Vagina (tissue), 2 donors: ENCODE measurements at regions not wholly inside any gene's neighbourhood (a gene's known extent, or its start where the extent isn't known, plus 50 kb on each side); places are given as distances from the start of the nearest gene placed in this dataset.

Experiments
- DNase-seq, 2 donors: peaks; one replicate each; pipeline ENCODE4 v3.0.0-alpha.2; 2017; ENCODE audit errors: extremely low spot score in 2 of 2
- H3K27ac ChIP-seq: fragments of 200-600 bp; sonication (generic); one replicate; pipeline ENCODE4 v1.5.1; 2019
- H3K27me3 ChIP-seq: fragments of 200-600 bp; sonication (generic); one replicate; pipeline ENCODE4 v1.5.1; 2019
- H3K36me3 ChIP-seq, 2 donors: fragments of 200-600 bp; sonication (generic); one replicate each; pipeline ENCODE4 v1.5.1; 2017 to 2019
- H3K4me1 ChIP-seq: fragments of 200-600 bp; sonication (generic); one replicate; pipeline ENCODE4 v1.5.1; 2019
- H3K4me3 ChIP-seq, 2 donors: fragments of 200-600 bp; sonication (generic); 1 replicate in 1 of 2; 2 replicates in 1 of 2; pipeline ENCODE4 v1.5.1; 2016 to 2019
- H3K9me3 ChIP-seq: fragments of 200-600 bp; sonication (generic); one replicate; pipeline ENCODE4 v1.5.1; 2019
- CTCF ChIP-seq, 3 experiments: fragments of 450-650 bp in 2 of 3; fragments of 200-600 bp in 1 of 3; sonication (generic) in 1 of 3; IDR thresholded peaks; one replicate each; pipeline ENCODE4 v1.5.1; 2017 to 2019; ENCODE audit warnings: antibody characterized with exemption in 3 of 3, mild to moderate bottlenecking in 2 of 3, moderate library complexity in 2 of 3
- POLR2A ChIP-seq, 2 donors: fragments of 450-650 bp; IDR thresholded peaks; one replicate each; pipeline ENCODE4 v1.6.1; 2017; ENCODE audit warnings: antibody characterized with exemption in 2 of 2, mild to moderate bottlenecking in 2 of 2, moderate library complexity in 2 of 2
- POLR2AphosphoS5 ChIP-seq, 2 donors: sonication (generic); formaldehyde crosslinking; IDR thresholded peaks; one replicate each; pipeline ENCODE4 v1.9.0; 2017; ENCODE audit warnings: antibody characterized with exemption in 2 of 2, mild to moderate bottlenecking in 2 of 2, low read depth in 1 of 2; ENCODE audit not compliant: insufficient read depth in 1 of 2
- intact Hi-C: fragments of 100-400 bp; cut with DNase I; formaldehyde crosslinking; loops from one replicate; pipeline ENCODE4 v1.15.1; 2023

GRCh38 chr6:147820520-147820919 lies 312.0 kb downstream of the SAMD5 start:
- intact Hi-C loops, result no loop called here
- Histone ChIP-seq H3K27ac (no peak overlapping the region), H3K36me3 (no peaks in the 10 kb centered on the region), H3K4me3 (no peak overlapping the region), H3K9me3 (no peaks in the 10 kb centered on the region), H3K4me1 (no peaks in the 10 kb centered on the region), H3K27me3 (no peaks in the 10 kb centered on the region)
- TF ChIP-seq CTCF (IDR thresholded peaks at IDR 0.05), result no peak
- no peak for TF ChIP-seq POLR2A (IDR thresholded peaks at IDR 0.05)
- TF ChIP-seq POLR2AphosphoS5 (IDR thresholded peaks at IDR 0.05; ENCODE audit: insufficient read depth in 1 of 2, low read depth in 1 of 2), result no peak
- DNase-seq, result no peak

- intact Hi-C loops, result no loop called here
Measured at GRCh38 chr6:147821295-147821897, 312.9 kb downstream of the SAMD5 start.

GRCh38 chr6:147823936-147824335 lies 315.4 kb downstream of the SAMD5 start:
- no peak for DNase-seq
- no peak overlapping the region for H3K27ac ChIP-seq
- no peak for TF ChIP-seq POLR2AphosphoS5 (IDR thresholded peaks at IDR 0.05; ENCODE audit: insufficient read depth in 1 of 2, low read depth in 1 of 2)
- TF ChIP-seq POLR2A (IDR thresholded peaks at IDR 0.05), result no peak
- TF ChIP-seq CTCF (IDR thresholded peaks at IDR 0.05), result no peak
- no peaks in the 10 kb centered on the region for H3K9me3 ChIP-seq
- intact Hi-C loops, result no loop called here
- H3K4me3 ChIP-seq, result no peak overlapping the region
- no peaks in the 10 kb centered on the region for H3K4me1 ChIP-seq
- no peaks in the 10 kb centered on the region for H3K36me3 ChIP-seq
- no peaks in the 10 kb centered on the region for H3K27me3 ChIP-seq

More at GRCh38 chr6:147821295-147821897, 312.9 kb downstream of the SAMD5 start:
- H3K4me1 ChIP-seq, result no peaks in the 10 kb centered on the region
- H3K27ac ChIP-seq, result no peak overlapping the region
- no peak overlapping the region for H3K4me3 ChIP-seq
- no peaks in the 10 kb centered on the region for H3K9me3 ChIP-seq
- DNase-seq, result no peak
- TF ChIP-seq POLR2A (IDR thresholded peaks at IDR 0.05) (no peak), CTCF (IDR thresholded peaks at IDR 0.05) (no peak), POLR2AphosphoS5 (IDR thresholded peaks at IDR 0.05; ENCODE audit: insufficient read depth in 1 of 2, low read depth in 1 of 2) (no peak)
- H3K36me3 ChIP-seq, result no peaks in the 10 kb centered on the region
- no peaks in the 10 kb centered on the region for H3K27me3 ChIP-seq

- no peak for TF ChIP-seq POLR2AphosphoS5 (IDR thresholded peaks at IDR 0.05; ENCODE audit: insufficient read depth in 1 of 2, low read depth in 1 of 2)
- no peak for TF ChIP-seq CTCF (IDR thresholded peaks at IDR 0.05)
- no peak for TF ChIP-seq POLR2A (IDR thresholded peaks at IDR 0.05)
- no peaks in the 10 kb centered on the region for H3K27me3 ChIP-seq
- no peaks in the 10 kb centered on the region for H3K4me1 ChIP-seq
- no peaks in the 10 kb centered on the region for H3K36me3 ChIP-seq
- intact Hi-C loops, result no loop called here
- H3K27ac ChIP-seq, result no peak overlapping the region
- no peaks in the 10 kb centered on the region for H3K9me3 ChIP-seq
- no peak overlapping the region for H3K4me3 ChIP-seq
- no peak for DNase-seq
Measured at GRCh38 chr6:147825848-147826247, 317.4 kb downstream of the SAMD5 start.

GRCh38 chr6:147826698-147827097 lies 318.2 kb downstream of the SAMD5 start:
- Histone ChIP-seq H3K36me3 (no peaks in the 10 kb centered on the region), H3K4me1 (no peaks in the 10 kb centered on the region), H3K4me3 (no peak overlapping the region), H3K27me3 (no peaks in the 10 kb centered on the region), H3K27ac (no peak overlapping the region), H3K9me3 (no peaks in the 10 kb centered on the region)
- no peak for DNase-seq
- TF ChIP-seq POLR2AphosphoS5 (IDR thresholded peaks at IDR 0.05; ENCODE audit: insufficient read depth in 1 of 2, low read depth in 1 of 2) (no peak), CTCF (IDR thresholded peaks at IDR 0.05) (no peak), POLR2A (IDR thresholded peaks at IDR 0.05) (no peak)
- intact Hi-C loops, result no loop called here
